Kasumi-1 (cell line): ENCODE measurements at regions not wholly inside any gene's neighbourhood (a gene's known extent, or its start where the extent isn't known, plus 50 kb on each side); places are given as distances from the start of the nearest gene placed in this dataset.
"Not testable (repeated sequence)": the region's sequence is repeated elsewhere in the genome, so short reads cannot be mapped to it uniquely, and the experiment has no call there.

ENCODE experiments used
- DNase-seq, 2 experiments: peaks; one replicate each; lab custom pipeline; 2025; lab: John Stamatoyannopoulos, UW

- no peak for DNase-seq
Observed at GRCh38 chr5:142542078-142542477, 143.8 kb downstream of the FGF1 start.

- DNase-seq: no peak
Observed at GRCh38 chr5:142540922-142541422, 144.9 kb downstream of the FGF1 start.

- no peak for DNase-seq
Observed at GRCh38 chr5:142539154-142539740, 146.6 kb downstream of the FGF1 start.

- no peak for DNase-seq
Observed at GRCh38 chr5:142537938-142538337, 148.0 kb downstream of the FGF1 start.

GRCh38 chr5:142532781-142533176 lies 153.1 kb downstream of the FGF1 start:
- DNase-seq: no peak

- no peak for DNase-seq
Observed at GRCh38 chr5:142531977-142532780, 153.7 kb downstream of the FGF1 start.

- no peak for DNase-seq
Observed at GRCh38 chr5:142530904-142531303, 155.0 kb downstream of the FGF1 start.

GRCh38 chr5:142529626-142530278 lies 156.1 kb downstream of the FGF1 start:
- DNase-seq: no peak

GRCh38 chr5:142527664-142528295 lies 158.1 kb downstream of the FGF1 start:
- DNase-seq: no peak

- no peak for DNase-seq
Observed at GRCh38 chr5:142527234-142527633, 158.7 kb downstream of the FGF1 start.

- DNase-seq: no peak
Observed at GRCh38 chr5:142522983-142523382, 162.9 kb downstream of the FGF1 start.

- no peak for DNase-seq
Observed at GRCh38 chr5:142521706-142522105, 164.2 kb downstream of the FGF1 start.

- DNase-seq: no peak
Observed at GRCh38 chr5:142520885-142521284, 165.0 kb downstream of the FGF1 start.

GRCh38 chr5:142519913-142520312 lies 166.0 kb downstream of the FGF1 start:
- not testable (repeated sequence) for DNase-seq

- DNase-seq: no peak
Observed at GRCh38 chr5:142517840-142518239, 168.1 kb downstream of the FGF1 start.

- DNase-seq: no peak
Observed at GRCh38 chr5:142516732-142517131, 169.2 kb downstream of the FGF1 start.

GRCh38 chr5:142515036-142515435 lies 170.9 kb downstream of the FGF1 start:
- no peak for DNase-seq

GRCh38 chr5:142514196-142514595 lies 171.7 kb downstream of the FGF1 start:
- DNase-seq: no peak

GRCh38 chr5:142512043-142513042 lies 173.5 kb downstream of the FGF1 start:
- DNase-seq: no peak

GRCh38 chr5:142511358-142511757 lies 174.5 kb downstream of the FGF1 start:
- no peak for DNase-seq

GRCh38 chr5:142509026-142509425 lies 176.9 kb downstream of the FGF1 start:
- no peak for DNase-seq
